ENCODE measurements at regions not wholly inside any gene's neighbourhood (a gene's known extent, or its start where the extent isn't known, plus 50 kb on each side); places are given as distances from the start of the nearest gene placed in this dataset.

GRCh38 chr3:104939196-104939595, 427.5 kb upstream of the ALCAM start:
- no peak overlapping the region for H3K27ac ChIP-seq (ENCODE audit: low read length)
- H3K9ac ChIP-seq (ENCODE audit: low read length) = no peak overlapping the region
- no peaks in the 10 kb centered on the region for H3K9me3 ChIP-seq (ENCODE audit: low read length)
- H3K79me2 ChIP-seq (replicated peaks; ENCODE audit: insufficient read depth, low read length) = no peaks in the 10 kb centered on the region
- H3K4me2 ChIP-seq (ENCODE audit: low read length) = no peak overlapping the region
- no peaks in the 10 kb centered on the region for H3F3A ChIP-seq (ENCODE audit: insufficient read depth, low read length, poor library complexity, severe bottlenecking)
- no peak overlapping the region for H2AFZ ChIP-seq (ENCODE audit: low read depth, low read length)
- TF ChIP-seq RAD21 (conservative IDR thresholded peaks at IDR 0.05) (no peak), CTCF (IDR thresholded peaks at IDR 0.05; ENCODE audit: poor library complexity, severe bottlenecking) (no peak), POLR2AphosphoS5 (IDR thresholded peaks at IDR 0.05) (no peak), MXI1 (conservative IDR thresholded peaks at IDR 0.05; ENCODE audit: poor library complexity, severe bottlenecking) (no peak), EP300 (conservative IDR thresholded peaks at IDR 0.05; ENCODE audit: poor library complexity, severe bottlenecking) (no peak), SMC3 (conservative IDR thresholded peaks at IDR 0.05; ENCODE audit: poor library complexity) (no peak), EZH2 (IDR thresholded peaks at IDR 0.05; ENCODE audit: borderline replicate concordance, insufficient read depth, low read length, poor library complexity, severe bottlenecking) (no peak), TAF1 (IDR thresholded peaks at IDR 0.05; ENCODE audit: low read depth) (no peak)
- TF ChIP-seq, protein P1, sequence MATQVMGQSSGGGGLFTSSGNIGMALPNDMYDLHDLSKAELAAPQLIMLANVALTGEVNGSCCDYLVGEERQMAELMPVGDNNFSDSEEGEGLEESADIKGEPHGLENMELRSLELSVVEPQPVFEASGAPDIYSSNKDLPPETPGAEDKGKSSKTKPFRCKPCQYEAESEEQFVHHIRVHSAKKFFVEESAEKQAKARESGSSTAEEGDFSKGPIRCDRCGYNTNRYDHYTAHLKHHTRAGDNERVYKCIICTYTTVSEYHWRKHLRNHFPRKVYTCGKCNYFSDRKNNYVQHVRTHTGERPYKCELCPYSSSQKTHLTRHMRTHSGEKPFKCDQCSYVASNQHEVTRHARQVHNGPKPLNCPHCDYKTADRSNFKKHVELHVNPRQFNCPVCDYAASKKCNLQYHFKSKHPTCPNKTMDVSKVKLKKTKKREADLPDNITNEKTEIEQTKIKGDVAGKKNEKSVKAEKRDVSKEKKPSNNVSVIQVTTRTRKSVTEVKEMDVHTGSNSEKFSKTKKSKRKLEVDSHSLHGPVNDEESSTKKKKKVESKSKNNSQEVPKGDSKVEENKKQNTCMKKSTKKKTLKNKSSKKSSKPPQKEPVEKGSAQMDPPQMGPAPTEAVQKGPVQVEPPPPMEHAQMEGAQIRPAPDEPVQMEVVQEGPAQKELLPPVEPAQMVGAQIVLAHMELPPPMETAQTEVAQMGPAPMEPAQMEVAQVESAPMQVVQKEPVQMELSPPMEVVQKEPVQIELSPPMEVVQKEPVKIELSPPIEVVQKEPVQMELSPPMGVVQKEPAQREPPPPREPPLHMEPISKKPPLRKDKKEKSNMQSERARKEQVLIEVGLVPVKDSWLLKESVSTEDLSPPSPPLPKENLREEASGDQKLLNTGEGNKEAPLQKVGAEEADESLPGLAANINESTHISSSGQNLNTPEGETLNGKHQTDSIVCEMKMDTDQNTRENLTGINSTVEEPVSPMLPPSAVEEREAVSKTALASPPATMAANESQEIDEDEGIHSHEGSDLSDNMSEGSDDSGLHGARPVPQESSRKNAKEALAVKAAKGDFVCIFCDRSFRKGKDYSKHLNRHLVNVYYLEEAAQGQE (IDR thresholded peaks at IDR 0.05; ENCODE audit: borderline replicate concordance) = no peak
- H3K9me2 ChIP-seq (ENCODE audit: insufficient read depth, low read length) = no peaks in the 10 kb centered on the region
- no peak overlapping the region for H3K4me3 ChIP-seq (ENCODE audit: low read length)
- H3K36me3 ChIP-seq (ENCODE audit: insufficient read depth, low read length) = no peaks in the 10 kb centered on the region
- H4K20me1 ChIP-seq (ENCODE audit: insufficient read depth) = no peaks in the 10 kb centered on the region
- no peaks in the 10 kb centered on the region for H3K27me3 ChIP-seq (ENCODE audit: insufficient read depth, low read depth, low read length)

GRCh38 chr3:104941785-104942184, 424.9 kb upstream of the ALCAM start:
- Histone ChIP-seq H3K9me3 (ENCODE audit: low read length) (no peaks in the 10 kb centered on the region), H3K9ac (ENCODE audit: low read length) (no peak overlapping the region), H3F3A (ENCODE audit: insufficient read depth, low read length, poor library complexity, severe bottlenecking) (no peaks in the 10 kb centered on the region), H3K27ac (ENCODE audit: low read length) (no peak overlapping the region), H3K4me3 (ENCODE audit: low read length) (no peak overlapping the region), H3K4me2 (ENCODE audit: low read length) (no peak overlapping the region), H3K36me3 (ENCODE audit: insufficient read depth, low read length) (no peaks in the 10 kb centered on the region), H3K79me2 (replicated peaks; ENCODE audit: insufficient read depth, low read length) (no peaks in the 10 kb centered on the region), H4K20me1 (ENCODE audit: insufficient read depth) (no peaks in the 10 kb centered on the region), H3K9me2 (ENCODE audit: insufficient read depth, low read length) (no peaks in the 10 kb centered on the region), H3K27me3 (ENCODE audit: insufficient read depth, low read depth, low read length) (no peaks in the 10 kb centered on the region), H2AFZ (ENCODE audit: low read depth, low read length) (no peak overlapping the region)
- TF ChIP-seq, protein P1 (IDR thresholded peaks at IDR 0.05; ENCODE audit: borderline replicate concordance) = no peak
- TF ChIP-seq POLR2AphosphoS5 (IDR thresholded peaks at IDR 0.05) (no peak), RAD21 (conservative IDR thresholded peaks at IDR 0.05) (no peak), EZH2 (IDR thresholded peaks at IDR 0.05; ENCODE audit: borderline replicate concordance, insufficient read depth, low read length, poor library complexity, severe bottlenecking) (no peak), CTCF (IDR thresholded peaks at IDR 0.05; ENCODE audit: poor library complexity, severe bottlenecking) (no peak), TAF1 (IDR thresholded peaks at IDR 0.05; ENCODE audit: low read depth) (no peak), SMC3 (conservative IDR thresholded peaks at IDR 0.05; ENCODE audit: poor library complexity) (no peak), MXI1 (conservative IDR thresholded peaks at IDR 0.05; ENCODE audit: poor library complexity, severe bottlenecking) (no peak), EP300 (conservative IDR thresholded peaks at IDR 0.05; ENCODE audit: poor library complexity, severe bottlenecking) (no peak)
